GM03348 (cell line): ENCODE measurements at regions not wholly inside any gene's neighbourhood (a gene's known extent, or its start where the extent isn't known, plus 50 kb on each side); places are given as distances from the start of the nearest gene placed in this dataset.
"Not testable (repeated sequence)": the region's sequence is repeated elsewhere in the genome, so short reads cannot be mapped to it uniquely, and the experiment has no call there.

Experiments used
- DNase-seq: peaks from one replicate; pipeline ENCODE4 v3.0.0; 2012; ENCODE audit warnings: low spot score

GRCh38 chr11:25520459-25520858, 811.5 kb upstream of the ANO3 start:
- no peak for DNase-seq

- no peak for DNase-seq
Observed at GRCh38 chr11:25527841-25528240, 804.1 kb upstream of the ANO3 start.

GRCh38 chr11:25529572-25529971, 802.4 kb upstream of the ANO3 start:
- no peak for DNase-seq

GRCh38 chr11:25535467-25536272, 796.3 kb upstream of the ANO3 start:
- DNase-seq, result no peak

- no peak for DNase-seq
Observed at GRCh38 chr11:25536289-25536688, 795.6 kb upstream of the ANO3 start.

GRCh38 chr11:25537393-25537792, 794.5 kb upstream of the ANO3 start:
- no peak for DNase-seq

GRCh38 chr11:25547292-25547691, 784.6 kb upstream of the ANO3 start:
- DNase-seq, result no peak

GRCh38 chr11:25562417-25562816, 769.5 kb upstream of the ANO3 start:
- DNase-seq, result no peak

- DNase-seq, result no peak
Observed at GRCh38 chr11:25565846-25566245, 766.1 kb upstream of the ANO3 start.

GRCh38 chr11:25566298-25567200, 765.4 kb upstream of the ANO3 start:
- no peak for DNase-seq

- no peak for DNase-seq
Observed at GRCh38 chr11:25576320-25576719, 755.6 kb upstream of the ANO3 start.

GRCh38 chr11:25579554-25579953, 752.4 kb upstream of the ANO3 start:
- not testable (repeated sequence) for DNase-seq

- no peak for DNase-seq
Observed at GRCh38 chr11:25583596-25583995, 748.3 kb upstream of the ANO3 start.

- DNase-seq, result no peak
Observed at GRCh38 chr11:25587496-25587895, 744.4 kb upstream of the ANO3 start.

- no peak for DNase-seq
Observed at GRCh38 chr11:25593221-25593620, 738.7 kb upstream of the ANO3 start.

GRCh38 chr11:25596701-25597100, 735.2 kb upstream of the ANO3 start:
- DNase-seq, result no peak

GRCh38 chr11:25597696-25598095, 734.2 kb upstream of the ANO3 start:
- DNase-seq, result no peak

- no peak for DNase-seq
Observed at GRCh38 chr11:25602149-25602548, 729.8 kb upstream of the ANO3 start.

GRCh38 chr11:25602959-25603358, 729.0 kb upstream of the ANO3 start:
- DNase-seq, result no peak

- no peak for DNase-seq
Observed at GRCh38 chr11:25612806-25613205, 719.1 kb upstream of the ANO3 start.

GRCh38 chr11:25613451-25613850, 718.5 kb upstream of the ANO3 start:
- no peak for DNase-seq

- no peak for DNase-seq
Observed at GRCh38 chr11:25613865-25614264, 718.1 kb upstream of the ANO3 start.

- DNase-seq, result no peak
Observed at GRCh38 chr11:25615069-25615468, 716.9 kb upstream of the ANO3 start.
